ENCODE measurements at regions not wholly inside any gene's neighbourhood (a gene's known extent, or its start where the extent isn't known, plus 50 kb on each side); places are given as distances from the start of the nearest gene placed in this dataset.
"Not testable (repeated sequence)": the region's sequence is repeated elsewhere in the genome, so short reads cannot be mapped to it uniquely, and the experiment has no call there.

DNA sequence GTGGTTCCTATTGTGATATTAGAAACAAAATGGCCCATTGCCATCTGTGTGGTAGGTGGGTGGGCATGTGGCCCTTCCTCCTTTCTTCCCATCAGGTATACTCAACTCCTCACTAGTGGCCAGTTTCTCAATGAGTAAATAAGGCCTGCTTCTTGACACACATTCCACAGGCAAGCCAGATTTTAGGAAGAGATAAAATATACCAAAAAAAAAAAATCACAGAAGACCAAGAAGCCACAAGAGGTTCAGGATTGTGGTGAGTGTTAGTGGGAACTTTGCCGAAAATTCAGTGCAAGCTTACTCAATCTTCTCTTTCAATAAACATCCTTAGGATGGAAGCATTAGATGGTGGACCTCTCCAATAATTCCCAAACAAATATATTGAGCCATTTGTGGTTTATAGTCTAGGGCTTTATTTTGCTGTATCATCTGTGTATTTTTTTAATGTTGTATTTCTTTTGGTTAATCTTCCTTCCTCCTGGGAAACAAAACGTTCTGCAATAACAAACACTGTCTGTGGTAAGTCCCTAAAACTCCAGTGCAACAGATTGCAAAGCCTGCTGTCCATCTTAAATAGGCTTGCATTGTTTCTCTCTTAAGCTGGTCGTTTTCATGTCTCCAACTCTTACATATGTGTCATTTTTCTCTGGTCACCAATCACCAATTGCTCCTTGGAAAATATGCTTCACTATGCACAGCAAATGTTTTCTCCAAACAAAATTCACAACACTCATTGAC lies 289.9 kb upstream of the KITLG start:
- DNase-seq: no peak

DNA sequence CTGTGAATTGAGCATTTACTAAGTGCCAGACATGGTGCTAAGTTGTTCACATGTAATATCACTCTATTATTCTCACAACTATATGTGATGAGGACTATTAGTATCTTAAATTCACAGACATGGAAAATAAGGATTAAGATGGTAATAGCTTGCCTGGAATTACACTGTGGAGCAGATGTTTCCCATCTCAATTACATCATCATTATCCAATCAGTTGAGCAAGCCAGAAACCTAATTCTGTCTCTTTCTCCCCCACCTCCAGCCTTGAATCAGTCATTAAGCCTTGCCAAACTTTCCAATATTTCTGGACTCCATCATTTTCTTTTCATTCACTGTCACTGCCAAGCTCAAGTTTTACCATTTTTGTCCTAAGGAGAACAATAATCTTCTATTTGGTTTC lies 287.8 kb upstream of the KITLG start:
- no peak for DNase-seq

DNA sequence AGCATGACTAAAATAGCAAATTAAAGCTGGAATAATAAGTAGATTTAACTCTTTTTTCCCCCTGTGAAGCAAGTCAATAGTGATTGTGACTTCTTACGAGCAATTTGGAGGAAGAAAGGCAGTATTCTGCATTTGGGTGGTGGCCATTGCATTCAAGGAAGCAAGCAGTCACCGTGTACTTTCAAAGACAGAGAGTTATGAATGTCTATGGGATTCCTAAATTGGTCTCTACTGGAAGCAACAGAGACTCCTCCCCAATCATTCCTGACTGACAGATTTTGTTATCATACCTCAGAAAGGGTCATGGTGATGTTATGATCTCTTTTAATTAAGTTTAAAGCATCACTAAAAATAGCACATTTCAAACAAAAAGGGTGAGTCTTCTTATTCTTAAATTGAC lies 287.2 kb upstream of the KITLG start:
- DNase-seq: no peak

DNA sequence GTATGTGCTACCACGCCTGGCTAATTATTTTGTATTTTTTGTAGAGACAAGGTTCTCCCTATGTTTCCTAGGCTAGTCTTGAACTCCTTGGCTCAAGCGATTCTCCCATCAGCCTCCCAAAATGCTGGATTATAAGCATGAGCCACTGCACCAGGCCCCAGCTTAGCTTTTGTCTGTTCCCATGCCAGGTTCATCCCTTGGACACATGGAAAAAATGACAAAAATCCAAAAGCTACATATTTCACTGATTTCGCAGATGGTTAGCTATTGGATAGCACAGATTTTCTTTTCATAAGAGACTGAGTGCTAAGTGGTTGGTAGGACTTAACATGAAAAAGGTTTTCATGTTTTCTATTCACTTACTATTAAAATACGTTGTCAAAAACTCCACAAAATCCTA lies 286.6 kb upstream of the KITLG start:
- DNase-seq: no peak

DNA sequence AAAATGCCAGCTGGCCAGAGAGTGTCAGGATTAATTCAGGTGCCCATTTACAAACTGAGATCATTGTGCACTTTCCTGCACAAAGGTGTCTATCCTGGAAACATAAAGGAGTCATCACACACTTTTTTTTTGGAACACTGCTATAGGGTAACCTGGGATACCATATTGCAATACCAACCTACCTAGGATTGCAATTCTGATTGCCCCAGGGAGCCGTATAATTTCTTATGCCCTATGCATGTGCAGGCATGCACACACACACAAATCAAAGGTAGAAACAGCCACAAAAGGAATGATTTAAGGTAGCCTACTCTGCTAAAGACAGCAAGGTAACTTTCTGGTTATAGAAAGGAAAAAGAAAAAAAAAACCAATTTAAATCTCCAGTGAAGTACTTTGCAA lies 285.3 kb upstream of the KITLG start:
- no peak for DNase-seq

DNA sequence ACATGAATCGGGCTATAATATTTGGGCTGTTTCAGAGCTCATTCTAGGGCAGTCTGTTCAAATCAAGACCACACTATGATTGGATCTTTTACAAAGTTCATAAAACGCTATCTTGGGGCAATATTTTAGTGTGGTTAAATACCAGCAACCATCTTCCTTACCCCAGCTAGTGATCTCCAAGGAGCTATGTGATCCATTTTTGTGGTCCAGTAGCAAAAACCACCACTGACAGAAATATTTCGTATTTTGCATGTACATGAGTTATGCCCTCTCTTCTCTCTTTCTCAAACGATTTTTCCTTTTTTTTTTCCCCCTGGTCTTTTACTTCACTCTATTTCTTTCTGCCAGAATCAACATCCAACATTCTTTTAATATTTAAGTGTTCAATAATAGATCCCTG lies 280.6 kb upstream of the KITLG start:
- DNase-seq: no peak

DNA sequence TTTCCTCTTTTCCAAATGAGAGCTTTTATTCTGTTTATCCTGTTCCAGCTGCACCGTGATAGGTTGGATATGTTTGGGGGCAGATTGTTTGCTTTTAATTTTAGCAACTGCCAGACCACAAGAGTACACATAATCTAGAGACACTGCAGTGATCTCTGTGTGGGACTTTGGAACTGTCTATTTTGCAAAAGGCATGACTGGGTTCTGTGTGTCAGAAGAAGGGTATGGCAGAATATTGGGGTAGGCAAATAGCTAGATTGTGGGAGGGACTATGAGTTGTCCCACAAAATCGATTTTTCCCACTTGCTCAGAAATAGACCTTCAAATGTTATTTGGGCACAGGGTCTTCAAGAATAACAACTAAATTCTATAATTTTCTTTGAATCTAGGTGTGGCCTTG lies 275.9 kb upstream of the KITLG start:
- DNase-seq: no peak

DNA sequence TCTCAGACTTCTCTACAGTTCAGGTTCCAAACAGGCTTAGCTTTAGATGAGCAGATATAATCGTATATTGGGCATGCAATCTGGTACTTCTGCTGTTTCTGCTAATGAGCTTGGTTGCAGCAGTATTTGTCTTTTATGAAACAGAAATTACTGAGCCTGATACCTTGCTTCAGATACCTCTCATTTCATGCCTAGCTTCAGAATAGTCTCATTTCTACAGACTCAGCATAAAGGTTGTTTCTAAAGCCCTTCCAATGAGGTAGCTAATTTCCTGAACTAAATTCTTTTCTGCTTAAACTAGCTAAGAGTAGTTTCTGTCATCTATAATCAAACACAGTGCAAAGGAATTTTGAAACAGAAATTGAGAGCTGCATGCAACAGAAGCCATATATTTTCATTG lies 275.0 kb upstream of the KITLG start:
- DNase-seq: no peak

DNA sequence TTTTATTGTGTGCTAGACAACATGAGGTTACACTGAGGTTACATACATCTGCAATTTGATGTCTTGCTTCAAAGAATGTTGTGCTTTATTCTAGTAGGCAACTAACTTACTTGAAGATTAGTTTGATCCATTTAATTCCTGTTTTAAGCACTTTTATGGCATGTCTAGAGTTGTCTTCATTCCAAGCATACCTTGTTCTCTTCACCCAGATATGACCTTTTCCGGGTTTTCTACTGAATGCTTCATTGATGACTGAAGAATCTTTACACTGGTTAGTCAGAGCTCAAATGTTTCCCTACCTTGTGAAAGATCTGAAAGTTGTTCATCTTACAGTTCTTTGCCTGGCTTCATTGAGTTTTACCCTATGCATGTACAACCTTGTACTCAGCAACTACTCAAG lies 274.0 kb upstream of the KITLG start:
- DNase-seq: no peak

DNA sequence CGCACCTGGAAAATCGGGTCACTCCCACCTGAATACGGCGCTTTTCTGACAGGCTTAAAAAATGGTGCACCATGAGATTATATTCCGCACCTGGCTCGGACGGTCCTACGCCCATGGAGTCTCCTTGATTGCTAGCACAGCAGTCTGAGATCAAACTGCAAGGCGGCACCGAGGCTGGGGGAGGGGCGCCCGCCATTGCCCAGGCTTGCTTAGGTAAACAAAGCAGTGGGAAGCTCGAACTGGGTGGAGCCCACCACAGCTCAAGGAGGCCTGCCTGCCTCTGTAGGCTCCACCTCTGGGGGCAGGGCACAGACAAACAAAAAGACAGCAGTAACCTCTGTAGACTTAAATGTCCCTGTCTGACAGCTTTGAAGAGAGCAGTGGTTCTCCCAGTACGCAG lies 267.0 kb upstream of the KITLG start:
- DNase-seq: not testable (repeated sequence)

DNA sequence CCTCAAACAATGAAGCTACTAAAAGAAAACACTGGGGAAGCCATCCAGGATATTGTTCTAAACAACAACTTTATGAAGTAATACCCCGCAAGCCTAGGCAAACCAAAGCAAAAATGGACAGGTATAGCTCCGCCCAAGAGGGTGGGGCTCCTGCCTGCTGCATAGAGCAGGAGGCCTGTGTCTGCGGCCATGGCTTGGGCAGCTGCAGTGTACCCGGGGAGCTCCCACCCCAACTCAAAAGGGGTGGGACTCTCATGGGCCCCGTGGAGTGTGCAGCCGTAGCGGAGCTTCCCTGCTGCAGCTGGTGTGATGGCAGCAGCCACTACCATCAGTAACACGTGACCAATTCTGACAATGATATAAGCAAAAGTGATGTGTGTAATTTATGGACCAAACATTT lies 264.2 kb upstream of the KITLG start:
- no peak for DNase-seq

DNA sequence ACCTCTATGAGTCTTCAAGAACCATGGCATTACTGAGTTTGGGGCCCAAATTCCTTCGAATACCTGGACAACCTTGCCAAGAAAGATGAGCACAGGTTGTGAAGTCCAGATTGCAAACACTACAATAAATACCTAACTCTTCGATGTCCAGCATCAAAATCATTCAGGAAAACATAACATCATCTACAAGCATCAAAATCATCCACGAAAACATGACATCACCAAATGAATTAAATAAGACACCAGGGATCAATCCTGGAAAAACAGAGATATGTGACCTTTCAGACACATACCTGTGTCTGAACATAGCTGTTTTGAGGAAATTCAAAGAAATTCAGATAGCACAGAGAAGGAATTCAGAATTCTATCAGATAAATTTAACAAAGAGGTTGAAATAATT lies 262.0 kb upstream of the KITLG start:
- no peak for DNase-seq

DNA sequence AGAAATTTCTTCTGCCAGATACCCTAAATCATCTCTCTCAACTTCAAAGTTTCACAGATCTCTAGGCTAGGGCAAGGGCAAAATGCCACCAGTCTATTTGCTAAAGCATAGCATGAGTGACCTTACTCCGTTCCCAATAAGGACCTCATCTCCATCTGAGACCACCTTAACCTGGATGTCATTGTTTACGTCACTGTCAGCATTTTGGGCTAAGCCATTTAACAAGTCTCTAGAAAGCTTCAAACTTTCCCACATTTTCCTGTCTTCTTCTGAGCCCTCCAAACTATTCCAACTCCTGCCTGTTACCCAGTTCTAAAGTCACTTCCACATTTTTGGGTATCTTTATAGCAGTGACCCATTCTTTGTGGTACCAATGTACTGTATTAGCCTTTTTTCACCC lies 259.2 kb upstream of the KITLG start:
- no peak for DNase-seq

DNA sequence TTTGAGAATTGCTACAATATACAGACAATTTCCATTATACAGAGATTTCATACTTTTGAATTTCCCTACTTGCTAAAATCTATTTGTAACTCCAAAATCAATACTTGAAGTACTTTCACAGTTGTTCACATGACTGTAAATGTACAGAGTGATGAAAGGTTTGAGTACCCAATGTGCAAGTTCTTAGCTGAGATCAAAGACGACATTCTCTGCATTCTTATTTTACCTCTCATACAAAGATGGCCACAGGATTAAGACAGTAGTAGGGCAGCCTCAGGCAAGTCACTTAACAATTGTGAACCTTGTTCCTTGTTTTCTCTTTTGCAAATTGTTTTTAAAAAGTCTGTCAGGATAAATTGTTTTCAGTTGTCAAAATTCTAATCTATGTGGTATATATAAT lies 255.9 kb upstream of the KITLG start:
- no peak for DNase-seq

DNA sequence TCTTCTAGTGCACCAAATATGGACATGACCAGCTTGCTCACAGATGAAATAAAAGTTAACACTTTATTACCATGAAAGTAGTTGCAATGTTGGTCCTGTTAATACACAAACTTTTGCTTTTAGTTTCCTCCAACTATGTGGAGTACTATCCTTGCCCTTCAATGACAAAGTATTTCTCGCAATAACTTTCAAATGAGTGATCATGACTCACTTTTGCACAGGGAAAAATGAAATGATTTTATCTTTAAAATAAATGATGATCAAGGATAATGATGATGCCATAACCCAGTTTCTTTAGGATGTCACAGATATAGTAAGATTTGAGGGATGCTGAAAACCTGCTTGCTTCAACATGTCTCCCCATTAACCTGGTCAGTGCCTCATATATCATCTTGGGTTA lies 254.0 kb upstream of the KITLG start:
- DNase-seq: no peak

DNA sequence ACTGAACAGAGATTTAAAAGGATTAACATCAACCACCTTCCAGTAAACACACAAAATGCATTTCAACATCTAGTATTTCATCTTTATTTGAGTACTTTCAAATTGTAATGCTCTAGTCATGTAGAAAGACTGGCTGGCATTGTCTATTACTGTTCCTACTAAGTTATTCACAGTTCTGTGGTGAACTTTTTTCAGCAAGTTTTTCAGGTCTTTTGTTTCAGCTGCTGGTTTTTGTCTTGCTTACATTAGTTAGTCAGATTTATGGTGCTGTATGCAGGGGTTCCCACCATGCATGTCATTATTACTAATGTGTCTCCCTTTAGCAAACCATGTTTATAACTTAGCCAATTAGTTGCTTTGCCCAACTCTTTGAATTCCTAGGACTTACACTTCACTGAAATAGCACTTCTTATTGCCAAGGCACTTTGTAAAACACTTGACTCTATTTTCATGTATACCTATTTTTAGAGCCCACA lies 253.4 kb upstream of the KITLG start:
- DNase-seq: no peak

DNA sequence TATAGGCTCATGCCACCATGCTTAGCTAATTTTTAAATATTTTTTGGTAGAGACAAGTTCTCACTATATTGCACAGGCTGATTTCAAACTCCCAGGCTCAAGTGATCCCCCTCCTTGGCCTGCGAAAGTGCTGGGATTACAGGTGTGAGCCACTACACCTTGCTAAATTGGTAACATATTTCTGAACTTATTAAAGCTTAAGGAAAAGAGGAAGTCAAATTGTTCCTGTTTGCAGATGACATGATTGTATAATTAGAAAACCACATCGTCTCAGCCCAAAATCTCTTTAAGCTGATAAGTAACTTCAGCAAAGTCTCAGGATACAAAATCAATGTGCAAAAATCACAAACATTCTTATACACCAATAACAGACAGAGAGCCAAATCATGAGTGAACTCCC lies 248.3 kb upstream of the KITLG start:
- DNase-seq: not testable (repeated sequence)

DNA sequence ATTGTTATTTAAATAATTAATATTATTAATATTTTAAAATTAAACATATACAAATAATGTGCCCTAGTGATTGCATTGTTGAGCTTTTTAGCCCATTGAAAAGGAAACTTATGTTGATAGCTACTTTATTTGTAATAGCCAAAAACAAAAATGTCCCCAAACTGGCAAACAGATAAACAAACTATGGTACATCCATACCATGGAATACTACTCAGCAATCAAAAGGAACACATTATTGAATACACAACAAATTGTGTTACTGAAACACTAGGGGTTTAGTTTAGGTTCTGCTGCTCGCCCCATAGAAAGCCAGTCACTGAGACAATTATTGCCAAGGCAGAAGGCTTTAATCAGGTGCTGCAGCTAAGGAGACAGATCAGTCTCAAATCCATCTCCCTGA lies 239.7 kb upstream of the KITLG start:
- no peak for DNase-seq

DNA sequence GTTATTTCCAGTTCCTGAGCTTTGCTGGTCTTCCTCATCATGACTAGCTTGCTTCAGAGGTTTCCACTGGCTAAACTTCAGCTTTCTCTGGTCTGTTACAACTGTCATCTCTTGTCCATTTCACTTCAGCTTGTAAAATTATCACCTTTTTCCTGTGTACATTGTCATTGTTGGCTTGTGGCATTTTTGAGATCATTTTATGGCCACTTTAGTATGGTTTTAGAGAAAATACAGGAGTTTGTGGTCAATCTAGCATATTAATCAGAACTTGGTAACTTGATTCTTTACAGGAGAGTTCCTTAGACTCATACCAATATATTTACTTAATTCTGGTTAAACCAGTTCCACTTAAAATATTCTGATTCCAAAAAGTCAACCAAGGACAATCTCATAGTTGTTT lies 235.9 kb upstream of the KITLG start:
- no peak for DNase-seq

DNA sequence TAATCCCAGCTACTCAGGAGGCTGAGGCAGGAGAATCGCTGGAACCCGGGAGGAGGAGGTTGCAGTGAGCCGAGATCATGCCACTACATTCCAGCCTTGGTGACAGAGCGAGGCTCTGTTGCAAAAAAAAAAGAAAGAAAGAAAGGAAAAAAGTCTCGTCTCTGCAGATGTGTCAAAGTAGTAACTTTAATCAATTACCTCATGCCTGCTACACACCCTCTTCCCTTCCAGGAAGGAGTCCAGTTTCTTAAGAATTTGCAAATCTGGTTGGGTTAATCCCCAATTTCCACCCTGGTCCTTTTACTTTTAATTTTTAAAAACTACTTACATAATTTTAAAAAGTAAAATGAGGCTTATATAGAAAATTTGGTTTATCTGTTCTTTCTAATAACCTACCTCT lies 234.5 kb upstream of the KITLG start:
- DNase-seq: no peak

DNA sequence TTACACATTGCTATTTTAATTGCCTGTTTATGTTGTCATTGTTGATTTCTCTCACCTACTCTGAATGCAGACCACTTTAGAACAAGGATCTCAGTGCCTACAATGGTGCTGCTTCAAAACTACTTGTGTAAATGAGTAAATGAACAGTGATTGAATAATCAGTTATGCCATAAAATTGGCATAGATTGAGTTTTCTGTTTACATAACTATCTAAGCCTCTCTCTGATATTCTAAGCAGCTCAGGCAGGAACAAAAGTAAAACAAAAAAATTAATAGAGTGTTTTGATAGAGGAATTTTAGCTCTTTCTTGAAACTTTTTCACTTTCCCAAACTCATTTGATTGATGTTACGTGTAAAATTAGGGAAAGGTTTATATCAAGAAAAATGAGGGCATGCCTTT lies 232.3 kb upstream of the KITLG start:
- no peak for DNase-seq

DNA sequence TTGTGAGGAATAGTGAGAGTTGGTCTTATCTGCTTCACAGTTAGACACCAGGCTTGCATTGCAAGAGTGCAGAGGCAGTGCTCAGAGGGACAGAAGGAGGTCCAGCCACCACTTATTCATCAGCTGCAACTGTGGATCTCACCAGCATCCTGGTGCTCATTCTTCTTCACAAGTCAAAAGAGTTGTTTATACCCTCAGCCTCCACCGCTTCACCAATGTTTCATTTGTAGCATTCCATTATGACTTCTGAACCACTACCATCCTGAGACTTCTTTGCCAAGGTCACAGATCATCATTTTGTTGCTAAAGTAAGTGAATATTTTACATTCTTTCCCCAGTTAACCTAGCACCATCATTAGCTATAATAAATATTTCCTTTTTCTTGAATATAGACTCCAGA lies 230.5 kb upstream of the KITLG start:
- no peak for DNase-seq

DNA sequence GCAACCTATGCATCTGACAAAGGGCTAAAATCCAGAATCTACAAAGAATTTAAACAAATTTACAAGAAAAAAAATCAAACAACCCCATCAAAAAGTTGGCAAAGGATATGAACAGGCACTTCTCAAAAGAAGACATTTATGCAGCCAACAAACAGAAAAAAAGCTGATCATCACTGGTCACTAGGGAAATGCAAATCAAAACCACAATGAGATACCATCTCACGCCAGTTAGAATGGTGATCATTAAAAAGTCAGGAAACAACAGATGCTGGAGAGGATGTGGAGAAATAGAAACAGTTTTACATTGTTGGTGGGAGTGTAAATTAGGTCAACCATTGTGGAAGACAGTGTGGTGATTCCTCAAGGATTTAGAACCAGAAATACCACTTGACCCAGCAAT lies 229.6 kb upstream of the KITLG start:
- not testable (repeated sequence) for DNase-seq

DNA sequence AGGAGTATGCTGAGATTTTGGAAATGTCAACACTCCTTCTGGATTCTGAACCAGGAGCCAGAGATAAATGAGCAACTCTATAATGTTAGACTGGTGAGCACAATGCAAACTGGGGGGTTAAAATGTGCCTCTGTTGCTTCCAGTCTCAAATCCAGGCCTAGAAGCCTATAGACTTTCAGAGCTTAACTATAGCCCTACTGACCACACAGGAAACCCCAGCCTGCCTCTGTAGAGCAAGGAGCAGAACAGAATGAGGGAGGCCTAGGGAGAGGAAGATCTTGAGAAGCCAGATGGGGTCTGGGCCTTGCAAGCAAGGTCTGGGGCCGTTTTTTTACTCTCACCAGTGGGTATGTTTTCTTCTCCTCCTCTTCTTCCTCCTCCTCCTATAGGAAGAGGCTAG lies 225.4 kb upstream of the KITLG start:
- no peak for DNase-seq

DNA sequence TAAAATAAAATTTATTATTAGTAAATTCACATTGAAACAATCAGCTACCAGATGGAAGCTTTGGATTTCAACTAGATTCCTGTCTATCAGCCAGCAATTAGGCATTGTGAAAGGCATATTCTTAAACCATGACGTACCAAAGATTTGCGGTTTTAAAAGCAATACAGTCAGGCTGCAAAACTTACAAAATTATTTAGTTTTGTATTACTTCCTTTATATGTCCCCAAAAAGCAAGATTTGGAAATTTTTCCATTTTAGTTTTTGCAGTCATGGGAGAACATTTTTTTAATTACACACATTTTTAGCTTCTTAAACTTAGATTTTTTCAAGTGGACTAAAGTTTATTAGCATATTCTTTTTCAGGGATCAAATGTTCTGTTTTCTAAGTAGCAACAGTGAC lies 225.0 kb upstream of the KITLG start:
- no peak for DNase-seq
